Lung (tissue), 11 donors: ENCODE measurements at regions not wholly inside any gene's neighbourhood (a gene's known extent, or its start where the extent isn't known, plus 50 kb on each side); places are given as distances from the start of the nearest gene placed in this dataset.

ENCODE experiments used
- ATAC-seq: fragments of 200-7000 bp; cut with Tn5 transposase; one replicate; pipeline ENCODE4 v1.9.1; 2020; ENCODE audit warnings: moderate number of reproducible peaks; ENCODE audit not compliant: insufficient read depth, low FRiP score
- DNase-seq, 3 donors: peaks; one replicate each; pipeline ENCODE4 v3.0.0-alpha.2; 2013 to 2017
- H3K27ac ChIP-seq, 2 donors: one replicate each; pipeline ENCODE4 v1.5.1; 2013; ENCODE audit warnings: mild to moderate bottlenecking in 2 of 2, moderate library complexity in 2 of 2, control low read depth in 1 of 2, inconsistent platforms in 1 of 2, low read depth in 1 of 2, low read length in 1 of 2
- H3K27me3 ChIP-seq, 3 donors: one replicate each; pipeline ENCODE4 v1.5.1; 2013; ENCODE audit warnings: low read length in 2 of 3; ENCODE audit not compliant: control insufficient read depth in 3 of 3, insufficient read depth in 3 of 3
- H3K36me3 ChIP-seq, 4 donors: one replicate each; pipeline ENCODE4 v1.5.1; 2013; ENCODE audit warnings: low read length in 4 of 4, mild to moderate bottlenecking in 1 of 4, moderate library complexity in 1 of 4; ENCODE audit not compliant: control insufficient read depth in 4 of 4, insufficient read depth in 4 of 4
- H3K4me1 ChIP-seq, 5 donors: one replicate each; pipeline ENCODE4 v1.5.1; 2013; ENCODE audit warnings: low read length in 5 of 5, mild to moderate bottlenecking in 2 of 5, moderate library complexity in 1 of 5; ENCODE audit not compliant: control insufficient read depth in 5 of 5, insufficient read depth in 5 of 5
- H3K4me3 ChIP-seq: one replicate; pipeline ENCODE4 v1.5.1; 2013; ENCODE audit warnings: mild to moderate bottlenecking, control low read depth, moderate library complexity
- H3K9ac ChIP-seq, 2 donors: one replicate each; pipeline ENCODE4 v1.5.1; 2013; ENCODE audit warnings: low read length in 2 of 2, control low read depth in 1 of 2; ENCODE audit not compliant: insufficient read depth in 1 of 2
- H3K9me3 ChIP-seq, 4 donors: one replicate each; pipeline ENCODE4 v1.5.1; 2013; ENCODE audit warnings: low read length in 3 of 4, mild to moderate bottlenecking in 1 of 4, moderate library complexity in 1 of 4; ENCODE audit not compliant: control insufficient read depth in 4 of 4, insufficient read depth in 3 of 4
- CTCF ChIP-seq: IDR thresholded peaks from 2 replicates; pipeline ENCODE4 v1.5.1; 2012; ENCODE audit warnings: mild to moderate bottlenecking; ENCODE audit errors: control extremely low read depth, extremely low read depth
- WGBS, 2 donors: extraction: QIAGEN DNeasy Blood & Tissue Kit; methylation state at CpG; one replicate each; pipeline ENCODE4 v1.1.7; 2013; 5-methylcytosine and 5-hydroxymethylcytosine counted together
- donor health status: control.
- donor health status: control.
- donor health status: Bipolar disorder and iron deficiency.
- donor health status: healthy.
- donor health status: DM: yes; HTN: yes; CAD: no.

- DNase-seq = no peak
- Histone ChIP-seq H3K36me3 (no peaks in the 10 kb centered on the region), H3K9ac (no peak overlapping the region), H3K27ac (no peak overlapping the region), H3K4me3 (no peak overlapping the region), H3K4me1 (no peaks in the 10 kb centered on the region), H3K9me3 (peaks cover 0 to 3% (median 0%) of the 10 kb centered on the region in 4 donors), H3K27me3 (no peaks in the 10 kb centered on the region)
- 56 to 78% methylated on average over 2 of the region's 2 CpGs for WGBS, 2 donors
- no peak for TF ChIP-seq CTCF
- no peak for ATAC-seq
Observed at GRCh38 chr13:109362616-109363015, 423.8 kb downstream of the IRS2 start.

GRCh38 chr13:109361562-109362289, 424.7 kb downstream of the IRS2 start:
- Histone ChIP-seq H3K4me3 (no peak overlapping the region), H3K9ac (no peak overlapping the region), H3K9me3 (peaks cover 0 to 3% (median 0%) of the 10 kb centered on the region in 4 donors), H3K27ac (no peak overlapping the region), H3K27me3 (no peaks in the 10 kb centered on the region), H3K4me1 (no peaks in the 10 kb centered on the region), H3K36me3 (no peaks in the 10 kb centered on the region)
- WGBS, 2 donors = 55 to 56% methylated on average over 11 of the region's 11 CpGs
- TF ChIP-seq CTCF = no peak
- DNase-seq (peak in 1 of 3 donors; percentile 15), ATAC-seq (peak; percentile 27)

GRCh38 chr13:109357751-109358471, 428.5 kb downstream of the IRS2 start:
- WGBS, 2 donors = 92 to 94% methylated on average over 16 of the region's 16 CpGs

More at GRCh38 chr13:109357751-109358471, 428.5 kb downstream of the IRS2 start:
- Histone ChIP-seq H3K9ac (no peak overlapping the region), H3K4me3 (no peak overlapping the region), H3K4me1 (no peaks in the 10 kb centered on the region), H3K27ac (no peak overlapping the region), H3K9me3 (no peaks in the 10 kb centered on the region), H3K36me3 (no peaks in the 10 kb centered on the region), H3K27me3 (no peaks in the 10 kb centered on the region)
- no peak for TF ChIP-seq CTCF
- DNase-seq (no peak), ATAC-seq (no peak)
